Common myeloid progenitor, CD34-positive (primary cell): ENCODE measurements at regions not wholly inside any gene's neighbourhood (a gene's known extent, or its start where the extent isn't known, plus 50 kb on each side); places are given as distances from the start of the nearest gene placed in this dataset.

Experiments
- CTCF ChIA-PET: fragments of 350-600 bp; sonication (Branson Sonifier 250); formaldehyde crosslinking; loops from one replicate; lab custom pipeline; 2021; ENCODE audit warnings: antibody characterized with exemption; lab: Charles Lee
- POLR2A ChIA-PET: fragments of 350-600 bp; sonication (Branson Sonifier 250); formaldehyde crosslinking; loops from one replicate; lab custom pipeline; 2021; ENCODE audit warnings: antibody characterized with exemption; lab: Charles Lee
- DNase-seq, 3 donors: peaks; one replicate each; pipeline versions ENCODE4 v3.0.0 to v3.0.0-alpha.2; 2013
- H3K27ac ChIP-seq, 2 experiments: 1 replicate in 1 of 2; 2 replicates in 1 of 2; pipeline ENCODE4 v1.7.0; 2013; ENCODE audit warnings: inconsistent platforms in 2 of 2, low read length in 2 of 2, mild to moderate bottlenecking in 2 of 2, low read depth in 1 of 2, moderate library complexity in 1 of 2; ENCODE audit not compliant: severe bottlenecking in 2 of 2, insufficient read depth in 1 of 2, poor library complexity in 1 of 2
- H3K27me3 ChIP-seq, 5 experiments: replicated peaks in 2 of 5; 1 replicate in 3 of 5; 2 replicates in 2 of 5; pipeline versions ENCODE4 v1.6.1 to v1.7.0; 2013; ENCODE audit warnings: low read length in 4 of 5, mild to moderate bottlenecking in 2 of 5, moderate library complexity in 2 of 5, inconsistent platforms in 1 of 5; ENCODE audit not compliant: insufficient read depth in 5 of 5, control insufficient read depth in 4 of 5
- H3K36me3 ChIP-seq, 4 experiments: 1 replicate in 2 of 4; 2 replicates in 2 of 4; pipeline versions ENCODE4 v1.6.1 to v1.7.0; 2013; ENCODE audit warnings: low read length in 3 of 4, control low read depth in 1 of 4, mild to moderate bottlenecking in 1 of 4; ENCODE audit not compliant: control insufficient read depth in 4 of 4, insufficient read depth in 4 of 4
- H3K4me1 ChIP-seq, 4 experiments: 1 replicate in 3 of 4; 2 replicates in 1 of 4; pipeline versions ENCODE4 v1.6.1 to v1.7.1; 2013; ENCODE audit warnings: low read length in 3 of 4, mild to moderate bottlenecking in 3 of 4, control low read depth in 1 of 4, inconsistent platforms in 1 of 4, moderate library complexity in 1 of 4; ENCODE audit not compliant: control insufficient read depth in 4 of 4, insufficient read depth in 4 of 4; ENCODE audit errors: control extremely low read depth in 1 of 4
- H3K4me3 ChIP-seq, 7 experiments: 1 replicate in 4 of 7; 2 replicates in 3 of 7; pipeline versions ENCODE4 v1.5.1 to v1.7.0; 2013; ENCODE audit warnings: mild to moderate bottlenecking in 7 of 7, low read length in 6 of 7, moderate library complexity in 6 of 7, inconsistent platforms in 2 of 7, low read depth in 2 of 7, control low read depth in 1 of 7; ENCODE audit not compliant: insufficient read depth in 4 of 7, control insufficient read depth in 1 of 7; ENCODE audit errors: extremely low read depth in 1 of 7
- H3K9me3 ChIP-seq, 5 experiments: 1 replicate in 4 of 5; 2 replicates in 1 of 5; pipeline versions ENCODE4 v1.6.1 to v1.7.1; 2013; ENCODE audit warnings: low read length in 4 of 5, mild to moderate bottlenecking in 2 of 5, inconsistent platforms in 1 of 5, low read depth in 1 of 5, moderate library complexity in 1 of 5; ENCODE audit not compliant: control insufficient read depth in 4 of 5, insufficient read depth in 2 of 5; ENCODE audit errors: control extremely low read depth in 1 of 5
- WGBS: methylation state at CpG from one replicate; pipeline ENCODE4 v1.1.5; 2013; ENCODE audit not compliant: insufficient coverage; 5-methylcytosine and 5-hydroxymethylcytosine counted together

- no peaks in the 10 kb centered on the region for H3K27me3 ChIP-seq
- no peaks in the 10 kb centered on the region for H3K36me3 ChIP-seq
- no peaks in the 10 kb centered on the region for H3K9me3 ChIP-seq
- H3K4me1 ChIP-seq: no peaks in the 10 kb centered on the region
- H3K27ac ChIP-seq: no peak overlapping the region
- ChIA-PET POLR2A (no interaction called here), CTCF (no interaction called here)
- DNase-seq: peak in 1 of 3 donors; percentile 4
- no CpG with 5 or more reads among the region's 1 CpG for WGBS
- H3K4me3 ChIP-seq: no peak overlapping the region
Observed at GRCh38 chr3:39587113-39587512, 119.6 kb downstream of the MOBP start.

- H3K4me1 ChIP-seq: peaks cover 4 to 12% (median 8%) of the 10 kb centered on the region in 4 experiments
- 94% methylated on average over 3 of the region's 3 CpGs for WGBS
- DNase-seq: no peak
- no peaks in the 10 kb centered on the region for H3K36me3 ChIP-seq
- H3K27ac ChIP-seq: no peak overlapping the region
- no peaks in the 10 kb centered on the region for H3K9me3 ChIP-seq
- ChIA-PET POLR2A (interaction anchor here (0.7 kb wide), 1 partner anchor 201 kb away, joined by 3 read pairs; no protein-coding TSS in a partner anchor), CTCF (interaction anchor here (1.0 kb wide), 1 partner anchor 48 kb away, joined by 3 read pairs; no protein-coding TSS in a partner anchor)
- no peaks in the 10 kb centered on the region for H3K27me3 ChIP-seq
- H3K4me3 ChIP-seq: no peak overlapping the region
Observed at GRCh38 chr3:39590806-39591205, 123.3 kb downstream of the MOBP start.

GRCh38 chr3:39592311-39593050 is 125.0 kb downstream of the MOBP start:
- POLR2A ChIA-PET: interaction anchor here (0.6 kb wide), 1 partner anchor 1833 kb away, joined by 3 read pairs; no protein-coding TSS in a partner anchor
- Histone ChIP-seq H3K27me3 (no peaks in the 10 kb centered on the region), H3K4me1 (peaks cover 4 to 12% (median 8%) of the 10 kb centered on the region in 4 experiments), H3K27ac (no peak overlapping the region), H3K9me3 (no peaks in the 10 kb centered on the region), H3K36me3 (no peaks in the 10 kb centered on the region), H3K4me3 (no peak overlapping the region)
- 23% methylated on average over 4 of the region's 5 CpGs for WGBS
- DNase-seq: peak; percentile 35 to 76 (median 55)
- CTCF ChIA-PET: no interaction called here

GRCh38 chr3:39593341-39593740 is 125.9 kb downstream of the MOBP start:
- Histone ChIP-seq H3K4me3 (no peak overlapping the region), H3K36me3 (no peaks in the 10 kb centered on the region), H3K27ac (no peak overlapping the region), H3K27me3 (no peaks in the 10 kb centered on the region), H3K4me1 (peaks cover 4 to 12% (median 8%) of the 10 kb centered on the region in 4 experiments), H3K9me3 (no peaks in the 10 kb centered on the region)
- no peak for DNase-seq
- ChIA-PET POLR2A (interaction anchor here (0.6 kb wide), 1 partner anchor 1833 kb away, joined by 3 read pairs; no protein-coding TSS in a partner anchor), CTCF (no interaction called here)
- WGBS: 95% methylated on average over 2 of the region's 3 CpGs

- no CpG with 5 or more reads among the region's 2 CpGs for WGBS
- Histone ChIP-seq H3K27me3 (no peaks in the 10 kb centered on the region), H3K36me3 (no peaks in the 10 kb centered on the region), H3K9me3 (no peaks in the 10 kb centered on the region), H3K4me1 (no peaks in the 10 kb centered on the region), H3K4me3 (no peak overlapping the region), H3K27ac (no peak overlapping the region)
- POLR2A ChIA-PET: no interaction called here
- no peak for DNase-seq
- CTCF ChIA-PET: no interaction called here
Observed at GRCh38 chr3:39601241-39601640, 133.8 kb downstream of the MOBP start.

- Histone ChIP-seq H3K4me3 (no peak overlapping the region), H3K36me3 (no peaks in the 10 kb centered on the region), H3K4me1 (no peaks in the 10 kb centered on the region), H3K9me3 (peaks cover 0 to 4% (median 0%) of the 10 kb centered on the region in 5 experiments), H3K27ac (no peak overlapping the region), H3K27me3 (no peaks in the 10 kb centered on the region)
- ChIA-PET CTCF (no interaction called here), POLR2A (no interaction called here)
- no peak for DNase-seq
- WGBS: 100% methylated on average over 1 of the region's 1 CpG
Observed at GRCh38 chr3:39605837-39606236, 138.4 kb downstream of the MOBP start.

- Histone ChIP-seq H3K4me3 (no peak overlapping the region), H3K27me3 (no peaks in the 10 kb centered on the region), H3K36me3 (no peaks in the 10 kb centered on the region), H3K27ac (no peak overlapping the region), H3K4me1 (no peaks in the 10 kb centered on the region), H3K9me3 (peaks cover 0 to 14% (median 3%) of the 10 kb centered on the region in 5 experiments)
- WGBS: no CpG with 5 or more reads among the region's 1 CpG
- CTCF ChIA-PET: interaction anchor here (0.6 kb wide), 1 partner anchor 568 kb away, joined by 3 read pairs; no protein-coding TSS in a partner anchor
- POLR2A ChIA-PET: no interaction called here
- no peak for DNase-seq
Observed at GRCh38 chr3:39626198-39626597, 158.7 kb downstream of the MOBP start.
